HL-60 (cell line): ENCODE measurements at regions not wholly inside any gene's neighbourhood (a gene's known extent, or its start where the extent isn't known, plus 50 kb on each side); places are given as distances from the start of the nearest gene placed in this dataset.

ENCODE experiments used
- DNase-seq, 2 experiments: peaks; one replicate each; pipeline ENCODE4 v3.0.0-alpha.2; 2010 to 2020; ENCODE audit warnings: low read depth in 1 of 2, low spot score in 1 of 2
- H3K27ac ChIP-seq: fragments of 250-450 bp; sonication (Bioruptor Pico); replicated peaks from 2 replicates; pipeline ENCODE4 v1.5.1; 2020; ENCODE audit warnings: mild to moderate bottlenecking, moderate library complexity
- H3K27me3 ChIP-seq: fragments of 250-450 bp; sonication (Bioruptor Pico); 2 replicates; pipeline ENCODE4 v1.5.1; 2021; ENCODE audit warnings: mild to moderate bottlenecking, moderate library complexity; ENCODE audit not compliant: insufficient read depth, poor library complexity, severe bottlenecking
- H3K4me3 ChIP-seq: replicated peaks from 2 replicates; pipeline ENCODE4 v1.5.1; 2011; ENCODE audit warnings: mild to moderate bottlenecking, control low read depth, low read length; ENCODE audit not compliant: insufficient read depth
- GABPA ChIP-seq: IDR thresholded peaks from 2 replicates; pipeline ENCODE4 v1.6.1; 2012; ENCODE audit warnings: low read depth
- POLR2AphosphoS5 ChIP-seq: IDR thresholded peaks from 2 replicates; pipeline ENCODE4 v1.6.1; 2012; ENCODE audit warnings: low read depth
- REST ChIP-seq: IDR thresholded peaks from 2 replicates; pipeline ENCODE4 v1.6.1; 2012; ENCODE audit warnings: low read depth; ENCODE audit not compliant: insufficient replicate concordance
- SPI1 ChIP-seq: IDR thresholded peaks from 2 replicates; pipeline ENCODE4 v1.6.1; 2012; ENCODE audit warnings: low read depth, mild to moderate bottlenecking, borderline replicate concordance
- TF ChIP-seq, protein P1 (sequence below): IDR thresholded peaks from one replicate; pipeline ENCODE4 v1.5.1; 2011; ENCODE audit warnings: low read length, control low read depth, inconsistent platforms; ENCODE audit not compliant: insufficient read depth

DNA sequence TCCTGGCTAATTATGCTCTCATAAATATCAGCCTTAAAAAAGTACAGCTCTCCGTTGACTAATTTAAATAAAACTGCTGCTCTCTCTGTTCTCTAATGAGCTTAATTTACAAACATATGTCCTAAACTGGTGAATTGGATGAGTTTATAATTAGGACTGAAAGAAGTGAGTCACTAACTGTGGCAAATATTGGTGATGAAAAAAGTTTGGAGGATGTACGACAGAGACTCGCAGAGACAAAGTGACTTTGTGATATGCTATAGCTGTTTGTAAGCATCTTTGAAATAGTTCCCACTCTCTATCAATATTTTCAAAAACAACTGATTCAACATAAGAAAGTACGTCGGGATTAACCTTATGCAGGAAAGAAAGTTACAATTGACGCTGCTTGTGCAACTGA lies 138.9 kb upstream of the TMEFF2 start:
- TF ChIP-seq GABPA (no peak), SPI1 (no peak), POLR2AphosphoS5 (no peak), REST (no peak)
- TF ChIP-seq, protein P1, sequence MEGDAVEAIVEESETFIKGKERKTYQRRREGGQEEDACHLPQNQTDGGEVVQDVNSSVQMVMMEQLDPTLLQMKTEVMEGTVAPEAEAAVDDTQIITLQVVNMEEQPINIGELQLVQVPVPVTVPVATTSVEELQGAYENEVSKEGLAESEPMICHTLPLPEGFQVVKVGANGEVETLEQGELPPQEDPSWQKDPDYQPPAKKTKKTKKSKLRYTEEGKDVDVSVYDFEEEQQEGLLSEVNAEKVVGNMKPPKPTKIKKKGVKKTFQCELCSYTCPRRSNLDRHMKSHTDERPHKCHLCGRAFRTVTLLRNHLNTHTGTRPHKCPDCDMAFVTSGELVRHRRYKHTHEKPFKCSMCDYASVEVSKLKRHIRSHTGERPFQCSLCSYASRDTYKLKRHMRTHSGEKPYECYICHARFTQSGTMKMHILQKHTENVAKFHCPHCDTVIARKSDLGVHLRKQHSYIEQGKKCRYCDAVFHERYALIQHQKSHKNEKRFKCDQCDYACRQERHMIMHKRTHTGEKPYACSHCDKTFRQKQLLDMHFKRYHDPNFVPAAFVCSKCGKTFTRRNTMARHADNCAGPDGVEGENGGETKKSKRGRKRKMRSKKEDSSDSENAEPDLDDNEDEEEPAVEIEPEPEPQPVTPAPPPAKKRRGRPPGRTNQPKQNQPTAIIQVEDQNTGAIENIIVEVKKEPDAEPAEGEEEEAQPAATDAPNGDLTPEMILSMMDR: no peak
- H3K4me3 ChIP-seq: no peak overlapping the region
- no peaks in the 10 kb centered on the region for H3K27me3 ChIP-seq
- H3K27ac ChIP-seq: no peak overlapping the region
- no peak for DNase-seq

GRCh38 chr2:192328297-192328696 lies 133.6 kb upstream of the TMEFF2 start:
- H3K4me3 ChIP-seq: no peak overlapping the region
- DNase-seq: no peak
- H3K27me3 ChIP-seq: no peaks in the 10 kb centered on the region
- TF ChIP-seq POLR2AphosphoS5 (no peak), SPI1 (no peak), REST (no peak), GABPA (no peak)
- TF ChIP-seq, protein P1: no peak
- H3K27ac ChIP-seq: no peak overlapping the region

DNA sequence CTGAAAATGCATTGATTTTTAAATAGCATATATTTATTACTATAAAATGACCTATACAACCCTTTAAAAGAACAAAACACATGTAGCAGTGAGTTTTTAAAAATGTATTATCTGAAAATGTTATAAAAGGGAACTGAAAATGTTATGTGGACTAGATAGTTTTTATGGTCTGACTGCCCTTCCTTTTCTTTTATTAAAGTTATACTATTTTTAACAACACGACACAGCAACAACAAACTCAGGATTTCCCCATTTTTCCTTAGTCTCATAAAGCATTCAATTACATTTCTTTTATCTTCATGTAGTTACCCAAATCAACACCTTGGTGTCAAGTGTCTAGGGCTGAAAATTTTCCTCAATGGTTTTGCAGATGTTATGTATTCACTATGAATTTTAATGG lies 132.8 kb upstream of the TMEFF2 start:
- no peaks in the 10 kb centered on the region for H3K27me3 ChIP-seq

More for the DNA sequence above, 132.8 kb upstream of the TMEFF2 start:
- no peak overlapping the region for H3K4me3 ChIP-seq
- TF ChIP-seq SPI1 (no peak), GABPA (no peak), REST (no peak), POLR2AphosphoS5 (no peak)
- TF ChIP-seq, protein P1: no peak
- H3K27ac ChIP-seq: no peak overlapping the region
- DNase-seq: no peak
